ENCODE measurements at regions not wholly inside any gene's neighbourhood (a gene's known extent, or its start where the extent isn't known, plus 50 kb on each side); places are given as distances from the start of the nearest gene placed in this dataset.

GRCh38 chr10:8913720-8914119, 859.2 kb downstream of the GATA3 start:
- ChIA-PET POLR2A (ENCODE audit: unreplicated experiment) (no interaction called here), CTCF (no interaction called here)
- Histone ChIP-seq H2AK9ac (replicated peaks; ENCODE audit: low read depth, low read length, poor library complexity) (no peak overlapping the region), H4K8ac (ENCODE audit: low read depth in 2 of 2, low read length in 2 of 2) (no peak overlapping the region), H3K9me1 (ENCODE audit: insufficient read depth, low read length) (no peaks in the 10 kb centered on the region), H3K27ac (ENCODE audit: insufficient read depth, low read length) (no peak overlapping the region), H3K4me3 (ENCODE audit: insufficient read depth, low read depth, low read length) (no peak overlapping the region), H3K9ac (ENCODE audit: low read depth, low read length) (no peak overlapping the region), H3K4ac (ENCODE audit: low read depth, low read length) (no peak overlapping the region), H3K18ac (ENCODE audit: low read depth, low read length) (no peak overlapping the region), H2BK5ac (ENCODE audit: low read depth, low read length, poor library complexity, severe bottlenecking) (no peak overlapping the region), H3K79me1 (ENCODE audit: low read depth in 1 of 2, low read length in 2 of 2) (no peaks in the 10 kb centered on the region), H4K5ac (ENCODE audit: low read depth, low read length) (no peak overlapping the region), H3K4me1 (ENCODE audit: control insufficient read depth, insufficient read depth, low read length) (no peaks in the 10 kb centered on the region), H3K27me3 (ENCODE audit: control insufficient read depth, insufficient read depth, low read length) (no peaks in the 10 kb centered on the region), H3K4me2 (ENCODE audit: low read depth, low read length) (no peak overlapping the region), H2BK120ac (ENCODE audit: low read depth, low read length) (no peak overlapping the region), H3K36me3 (ENCODE audit: control insufficient read depth, insufficient read depth, low read length) (no peaks in the 10 kb centered on the region), H3K56ac (ENCODE audit: extremely low read depth, insufficient read depth, low read length) (no peak overlapping the region), H2AK5ac (ENCODE audit: low read depth, low read length) (no peak overlapping the region), H2AFZ (replicated peaks; ENCODE audit: low read length, poor library complexity) (no peak overlapping the region), H3K14ac (replicated peaks; ENCODE audit: low read depth, low read length) (no peak overlapping the region), H3K23ac (ENCODE audit: low read depth, low read length) (no peak overlapping the region), H2BK20ac (ENCODE audit: low read depth, low read length) (no peak overlapping the region), H3K9me3 (ENCODE audit: control insufficient read depth, insufficient read depth, low read length) (peaks cover 4% of the 10 kb centered on the region), H4K91ac (ENCODE audit: insufficient read depth, low read depth, low read length) (no peak overlapping the region), H2BK15ac (ENCODE audit: low read depth, low read length) (no peak overlapping the region), H4K20me1 (ENCODE audit: insufficient read depth, low read length) (no peaks in the 10 kb centered on the region)
- in situ Hi-C loops (cut with MboI; ENCODE audit: low sequenced_read_pairs) = no loop called here
- ATAC-seq (ENCODE audit: low read depth) (no peak), DNase-seq (no peak)
- WGBS, 2 experiments (ENCODE audit: extremely low coverage in 2 of 2, insufficient read length in 1 of 2) = no CpG with 5 or more reads among the region's 4 CpGs
- TF ChIP-seq SMC3 (IDR thresholded peaks at IDR 0.05; ENCODE audit: low read depth, low read length) = no peak
- TF ChIP-seq MAFK (IDR thresholded peaks at IDR 0.05; ENCODE audit: low read depth, low read length) = no peak
- TF ChIP-seq RCOR1 (IDR thresholded peaks at IDR 0.05; ENCODE audit: insufficient replicate concordance, low read length) = no peak
- no peak for TF ChIP-seq ELK1 (IDR thresholded peaks at IDR 0.05; ENCODE audit: borderline replicate concordance, low read depth, low read length)
- TF ChIP-seq NFE2L2 (IDR thresholded peaks at IDR 0.05; ENCODE audit: low read depth, low read length) = no peak
- TF ChIP-seq RFX5 (IDR thresholded peaks at IDR 0.05; ENCODE audit: low read depth, low read length) = no peak
- TF ChIP-seq RAD21 (IDR thresholded peaks at IDR 0.05; ENCODE audit: low read length) = no peak
- TF ChIP-seq, protein P1, sequence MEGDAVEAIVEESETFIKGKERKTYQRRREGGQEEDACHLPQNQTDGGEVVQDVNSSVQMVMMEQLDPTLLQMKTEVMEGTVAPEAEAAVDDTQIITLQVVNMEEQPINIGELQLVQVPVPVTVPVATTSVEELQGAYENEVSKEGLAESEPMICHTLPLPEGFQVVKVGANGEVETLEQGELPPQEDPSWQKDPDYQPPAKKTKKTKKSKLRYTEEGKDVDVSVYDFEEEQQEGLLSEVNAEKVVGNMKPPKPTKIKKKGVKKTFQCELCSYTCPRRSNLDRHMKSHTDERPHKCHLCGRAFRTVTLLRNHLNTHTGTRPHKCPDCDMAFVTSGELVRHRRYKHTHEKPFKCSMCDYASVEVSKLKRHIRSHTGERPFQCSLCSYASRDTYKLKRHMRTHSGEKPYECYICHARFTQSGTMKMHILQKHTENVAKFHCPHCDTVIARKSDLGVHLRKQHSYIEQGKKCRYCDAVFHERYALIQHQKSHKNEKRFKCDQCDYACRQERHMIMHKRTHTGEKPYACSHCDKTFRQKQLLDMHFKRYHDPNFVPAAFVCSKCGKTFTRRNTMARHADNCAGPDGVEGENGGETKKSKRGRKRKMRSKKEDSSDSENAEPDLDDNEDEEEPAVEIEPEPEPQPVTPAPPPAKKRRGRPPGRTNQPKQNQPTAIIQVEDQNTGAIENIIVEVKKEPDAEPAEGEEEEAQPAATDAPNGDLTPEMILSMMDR (conservative IDR thresholded peaks at IDR 0.05; ENCODE audit: low read depth, low read length) = no peak
- TF ChIP-seq, protein P2, sequence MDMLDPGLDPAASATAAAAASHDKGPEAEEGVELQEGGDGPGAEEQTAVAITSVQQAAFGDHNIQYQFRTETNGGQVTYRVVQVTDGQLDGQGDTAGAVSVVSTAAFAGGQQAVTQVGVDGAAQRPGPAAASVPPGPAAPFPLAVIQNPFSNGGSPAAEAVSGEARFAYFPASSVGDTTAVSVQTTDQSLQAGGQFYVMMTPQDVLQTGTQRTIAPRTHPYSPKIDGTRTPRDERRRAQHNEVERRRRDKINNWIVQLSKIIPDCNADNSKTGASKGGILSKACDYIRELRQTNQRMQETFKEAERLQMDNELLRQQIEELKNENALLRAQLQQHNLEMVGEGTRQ (IDR thresholded peaks at IDR 0.05; ENCODE audit: low read depth, low read length) = no peak
- no peak for TF ChIP-seq FOS (IDR thresholded peaks at IDR 0.05; ENCODE audit: low read depth, low read length)
- no peak for TF ChIP-seq MAZ (IDR thresholded peaks at IDR 0.05; ENCODE audit: borderline replicate concordance, low read depth, low read length)
- no peak for TF ChIP-seq CEBPB (IDR thresholded peaks at IDR 0.05; ENCODE audit: low read depth, low read length)
- TF ChIP-seq CHD1 (IDR thresholded peaks at IDR 0.05; ENCODE audit: low read depth, low read length) = no peak
- TF ChIP-seq POLR2A (IDR thresholded peaks at IDR 0.05; ENCODE audit: low read depth, low read length) = no peak
- TF ChIP-seq BHLHE40 (IDR thresholded peaks at IDR 0.05; ENCODE audit: low read depth, low read length) = no peak
- TF ChIP-seq MXI1 (IDR thresholded peaks at IDR 0.05; ENCODE audit: borderline replicate concordance, low read depth, low read length) = no peak
- intact Hi-C loops (cut with micrococcal nuclease) = no loop called here
- dilution Hi-C loops (cut with HindIII; ENCODE audit: low sequenced_read_pairs, unreplicated experiment) = no loop called here
- BruUV-seq (replicated peaks) = no TSS peak

Measured in IMR-90 (cell line).